HEK293 (cell line): ENCODE measurements at regions not wholly inside any gene's neighbourhood (a gene's known extent, or its start where the extent isn't known, plus 50 kb on each side); places are given as distances from the start of the nearest gene placed in this dataset.

Source experiments
- FEZF1 ChIP-seq: fragments of 450-650 bp; formaldehyde crosslinking; IDR thresholded peaks from 2 replicates; pipeline ENCODE4 v1.5.1; 2016; ENCODE audit warnings: missing biosample characterization, missing genetic modification characterization
- RBAK ChIP-seq: fragments of 450-650 bp; formaldehyde crosslinking; IDR thresholded peaks from 2 replicates; pipeline ENCODE4 v1.5.1; 2016; ENCODE audit warnings: missing biosample characterization, missing genetic modification characterization
- SP2 ChIP-seq: fragments of 450-650 bp; formaldehyde crosslinking; IDR thresholded peaks from 2 replicates; pipeline ENCODE4 v1.5.1; 2016; ENCODE audit warnings: missing biosample characterization, missing genetic modification characterization
- TSHZ1 ChIP-seq: fragments of 450-650 bp; formaldehyde crosslinking; IDR thresholded peaks from 2 replicates; pipeline ENCODE4 v1.5.1; 2016; ENCODE audit warnings: missing biosample characterization, missing genetic modification characterization, borderline replicate concordance
- ZBTB17 ChIP-seq: fragments of 450-650 bp; formaldehyde crosslinking; IDR thresholded peaks from 2 replicates; pipeline ENCODE4 v1.5.1; 2016; ENCODE audit warnings: missing biosample characterization, missing genetic modification characterization
- ZNF10 ChIP-seq: fragments of 450-650 bp; formaldehyde crosslinking; IDR thresholded peaks from 2 replicates; pipeline ENCODE4 v1.5.1; 2017; ENCODE audit warnings: missing biosample characterization, missing genetic modification characterization
- ZNF138 ChIP-seq: fragments of 450-650 bp; formaldehyde crosslinking; IDR thresholded peaks from 2 replicates; pipeline ENCODE4 v1.5.1; 2016; ENCODE audit warnings: missing biosample characterization, missing genetic modification characterization, borderline replicate concordance
- ZNF184 ChIP-seq: fragments of 450-650 bp; IDR thresholded peaks from 2 replicates; pipeline ENCODE4 v1.5.1; 2018; ENCODE audit warnings: missing biosample characterization, mild to moderate bottlenecking, missing genetic modification characterization
- ZNF214 ChIP-seq: fragments of 450-650 bp; formaldehyde crosslinking; IDR thresholded peaks from 2 replicates; pipeline ENCODE4 v1.5.1; 2017; ENCODE audit warnings: missing biosample characterization, mild to moderate bottlenecking, missing genetic modification characterization, borderline replicate concordance
- ZNF274 ChIP-seq, 2 experiments: fragments of 200-500 bp in 1 of 2; fragments of 450-650 bp in 1 of 2; sonication (Bioruptor generic) in 1 of 2; formaldehyde crosslinking in 1 of 2; IDR thresholded peaks; 2 replicates each; pipeline versions ENCODE4 v1.5.1 to v1.6.1; 2014 to 2016; ENCODE audit warnings: borderline replicate concordance in 1 of 2, inconsistent platforms in 1 of 2, low read length in 1 of 2, missing biosample characterization in 1 of 2, missing genetic modification characterization in 1 of 2
- ZNF280D ChIP-seq: fragments of 450-650 bp; formaldehyde crosslinking; IDR thresholded peaks from 2 replicates; pipeline ENCODE4 v1.5.1; 2016; ENCODE audit warnings: missing biosample characterization, missing genetic modification characterization
- ZNF302 ChIP-seq: fragments of 450-650 bp; formaldehyde crosslinking; IDR thresholded peaks from 2 replicates; pipeline ENCODE4 v1.5.1; 2016; ENCODE audit warnings: missing biosample characterization, missing genetic modification characterization, low read depth
- ZNF311 ChIP-seq: fragments of 450-650 bp; formaldehyde crosslinking; IDR thresholded peaks from 2 replicates; pipeline ENCODE4 v1.5.1; 2017; ENCODE audit warnings: missing biosample characterization, missing genetic modification characterization, borderline replicate concordance
- ZNF37A ChIP-seq: fragments of 450-650 bp; IDR thresholded peaks from 2 replicates; pipeline ENCODE4 v1.5.1; 2018; ENCODE audit warnings: missing biosample characterization, missing genetic modification characterization
- ZNF549 ChIP-seq: fragments of 450-650 bp; IDR thresholded peaks from 2 replicates; pipeline ENCODE4 v1.5.1; 2018; ENCODE audit warnings: missing biosample characterization, missing genetic modification characterization, mild to moderate bottlenecking, inconsistent platforms, moderate library complexity
- ZNF555 ChIP-seq: fragments of 450-650 bp; formaldehyde crosslinking; conservative IDR thresholded peaks from 2 replicates; pipeline ENCODE4 v1.5.1; 2017; ENCODE audit warnings: missing biosample characterization, mild to moderate bottlenecking, missing genetic modification characterization, inconsistent platforms
- ZNF558 ChIP-seq: fragments of 450-650 bp; formaldehyde crosslinking; IDR thresholded peaks from 2 replicates; pipeline ENCODE4 v1.5.1; 2016; ENCODE audit warnings: missing biosample characterization, missing genetic modification characterization
- ZNF560 ChIP-seq: fragments of 450-650 bp; formaldehyde crosslinking; IDR thresholded peaks from 2 replicates; pipeline ENCODE4 v1.5.1; 2017; ENCODE audit warnings: missing biosample characterization, missing genetic modification characterization, borderline replicate concordance
- ZNF571 ChIP-seq: fragments of 450-650 bp; formaldehyde crosslinking; IDR thresholded peaks from 2 replicates; pipeline ENCODE4 v1.5.0; 2017; ENCODE audit warnings: missing biosample characterization, missing genetic modification characterization
- ZNF585B ChIP-seq: fragments of 450-650 bp; formaldehyde crosslinking; IDR thresholded peaks from 2 replicates; pipeline ENCODE4 v1.5.1; 2016; ENCODE audit warnings: missing biosample characterization, missing genetic modification characterization
- ZNF664 ChIP-seq: fragments of 450-650 bp; formaldehyde crosslinking; IDR thresholded peaks from 2 replicates; pipeline ENCODE4 v1.5.1; 2016; ENCODE audit warnings: missing biosample characterization, missing genetic modification characterization
- TF ChIP-seq, protein P1 (sequence below): fragments of 450-650 bp; formaldehyde crosslinking; conservative IDR thresholded peaks from 2 replicates; pipeline ENCODE4 v1.5.1; 2016; ENCODE audit warnings: low read depth, missing biosample characterization, missing genetic modification characterization
- TF ChIP-seq, protein P2 (sequence below): fragments of 450-650 bp; formaldehyde crosslinking; IDR thresholded peaks from 2 replicates; pipeline ENCODE4 v1.5.1; 2016; ENCODE audit warnings: missing biosample characterization, missing genetic modification characterization
- TF ChIP-seq, protein P3 (sequence below): fragments of 450-650 bp; formaldehyde crosslinking; IDR thresholded peaks from 2 replicates; pipeline ENCODE4 v1.5.0; 2017; ENCODE audit warnings: missing biosample characterization, missing genetic modification characterization, borderline replicate concordance
- TF ChIP-seq, protein P4 (sequence below): fragments of 450-650 bp; formaldehyde crosslinking; IDR thresholded peaks from 2 replicates; pipeline ENCODE4 v1.5.1; 2017; ENCODE audit warnings: missing biosample characterization, missing genetic modification characterization

DNA sequence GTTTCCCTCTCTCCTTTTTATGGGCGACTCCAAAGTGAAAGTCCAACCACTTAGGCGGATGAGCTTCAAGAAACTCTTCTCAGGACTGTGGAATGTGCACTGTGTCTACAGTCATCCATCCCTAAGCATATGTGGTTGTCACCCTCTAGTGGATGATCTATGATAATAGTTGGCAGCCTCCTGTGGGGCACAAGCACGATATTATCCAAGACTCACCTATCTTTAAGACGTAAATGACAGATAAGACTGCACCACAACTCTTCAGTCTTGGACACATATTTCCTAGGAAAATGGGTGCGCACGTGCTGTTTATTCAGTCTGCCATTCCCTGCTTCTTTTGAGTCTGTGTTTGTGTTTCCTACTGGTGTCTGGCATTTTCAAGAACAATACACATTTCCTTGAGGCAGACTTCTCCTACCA lies 145.5 kb upstream of the CTAGE1 start (continued):
- TF ChIP-seq, protein P1, sequence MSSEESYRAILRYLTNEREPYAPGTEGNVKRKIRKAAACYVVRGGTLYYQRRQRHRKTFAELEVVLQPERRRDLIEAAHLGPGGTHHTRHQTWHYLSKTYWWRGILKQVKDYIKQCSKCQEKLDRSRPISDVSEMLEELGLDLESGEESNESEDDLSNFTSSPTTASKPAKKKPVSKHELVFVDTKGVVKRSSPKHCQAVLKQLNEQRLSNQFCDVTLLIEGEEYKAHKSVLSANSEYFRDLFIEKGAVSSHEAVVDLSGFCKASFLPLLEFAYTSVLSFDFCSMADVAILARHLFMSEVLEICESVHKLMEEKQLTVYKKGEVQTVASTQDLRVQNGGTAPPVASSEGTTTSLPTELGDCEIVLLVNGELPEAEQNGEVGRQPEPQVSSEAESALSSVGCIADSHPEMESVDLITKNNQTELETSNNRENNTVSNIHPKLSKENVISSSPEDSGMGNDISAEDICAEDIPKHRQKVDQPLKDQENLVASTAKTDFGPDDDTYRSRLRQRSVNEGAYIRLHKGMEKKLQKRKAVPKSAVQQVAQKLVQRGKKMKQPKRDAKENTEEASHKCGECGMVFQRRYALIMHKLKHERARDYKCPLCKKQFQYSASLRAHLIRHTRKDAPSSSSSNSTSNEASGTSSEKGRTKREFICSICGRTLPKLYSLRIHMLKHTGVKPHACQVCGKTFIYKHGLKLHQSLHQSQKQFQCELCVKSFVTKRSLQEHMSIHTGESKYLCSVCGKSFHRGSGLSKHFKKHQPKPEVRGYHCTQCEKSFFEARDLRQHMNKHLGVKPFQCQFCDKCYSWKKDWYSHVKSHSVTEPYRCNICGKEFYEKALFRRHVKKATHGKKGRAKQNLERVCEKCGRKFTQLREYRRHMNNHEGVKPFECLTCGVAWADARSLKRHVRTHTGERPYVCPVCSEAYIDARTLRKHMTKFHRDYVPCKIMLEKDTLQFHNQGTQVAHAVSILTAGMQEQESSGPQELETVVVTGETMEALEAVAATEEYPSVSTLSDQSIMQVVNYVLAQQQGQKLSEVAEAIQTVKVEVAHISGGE (tag by site-specific recombination) = no peak
- no peak for TF ChIP-seq ZNF560 (tag by site-specific recombination)
- no peak for TF ChIP-seq ZNF585B (tag by site-specific recombination)
- no peak for TF ChIP-seq ZNF138 (tag by site-specific recombination)
- TF ChIP-seq RBAK (tag by site-specific recombination) = no peak
- TF ChIP-seq ZNF280D (tag by site-specific recombination) = no peak
- no peak for TF ChIP-seq ZNF311 (tag by site-specific recombination)
- TF ChIP-seq, protein P2, sequence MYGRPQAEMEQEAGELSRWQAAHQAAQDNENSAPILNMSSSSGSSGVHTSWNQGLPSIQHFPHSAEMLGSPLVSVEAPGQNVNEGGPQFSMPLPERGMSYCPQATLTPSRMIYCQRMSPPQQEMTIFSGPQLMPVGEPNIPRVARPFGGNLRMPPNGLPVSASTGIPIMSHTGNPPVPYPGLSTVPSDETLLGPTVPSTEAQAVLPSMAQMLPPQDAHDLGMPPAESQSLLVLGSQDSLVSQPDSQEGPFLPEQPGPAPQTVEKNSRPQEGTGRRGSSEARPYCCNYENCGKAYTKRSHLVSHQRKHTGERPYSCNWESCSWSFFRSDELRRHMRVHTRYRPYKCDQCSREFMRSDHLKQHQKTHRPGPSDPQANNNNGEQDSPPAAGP (tag by site-specific recombination) = no peak
- no peak for TF ChIP-seq ZNF214 (tag by site-specific recombination)
- TF ChIP-seq ZNF571 (tag by site-specific recombination) = no peak
- TF ChIP-seq ZNF274 (IDR thresholded peaks at IDR 0.05; ENCODE audit: low read length) = no peak
- TF ChIP-seq ZNF274 (tag by site-specific recombination; IDR thresholded peaks at IDR 0.05; ENCODE audit: borderline replicate concordance) = no peak
- TF ChIP-seq, protein P3, sequence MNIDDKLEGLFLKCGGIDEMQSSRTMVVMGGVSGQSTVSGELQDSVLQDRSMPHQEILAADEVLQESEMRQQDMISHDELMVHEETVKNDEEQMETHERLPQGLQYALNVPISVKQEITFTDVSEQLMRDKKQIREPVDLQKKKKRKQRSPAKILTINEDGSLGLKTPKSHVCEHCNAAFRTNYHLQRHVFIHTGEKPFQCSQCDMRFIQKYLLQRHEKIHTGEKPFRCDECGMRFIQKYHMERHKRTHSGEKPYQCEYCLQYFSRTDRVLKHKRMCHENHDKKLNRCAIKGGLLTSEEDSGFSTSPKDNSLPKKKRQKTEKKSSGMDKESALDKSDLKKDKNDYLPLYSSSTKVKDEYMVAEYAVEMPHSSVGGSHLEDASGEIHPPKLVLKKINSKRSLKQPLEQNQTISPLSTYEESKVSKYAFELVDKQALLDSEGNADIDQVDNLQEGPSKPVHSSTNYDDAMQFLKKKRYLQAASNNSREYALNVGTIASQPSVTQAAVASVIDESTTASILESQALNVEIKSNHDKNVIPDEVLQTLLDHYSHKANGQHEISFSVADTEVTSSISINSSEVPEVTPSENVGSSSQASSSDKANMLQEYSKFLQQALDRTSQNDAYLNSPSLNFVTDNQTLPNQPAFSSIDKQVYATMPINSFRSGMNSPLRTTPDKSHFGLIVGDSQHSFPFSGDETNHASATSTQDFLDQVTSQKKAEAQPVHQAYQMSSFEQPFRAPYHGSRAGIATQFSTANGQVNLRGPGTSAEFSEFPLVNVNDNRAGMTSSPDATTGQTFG (tag by site-specific recombination) = no peak
- no peak for TF ChIP-seq ZNF184
- no peak for TF ChIP-seq ZNF558
- TF ChIP-seq ZNF555 = no peak
- no peak for TF ChIP-seq TSHZ1 (tag by site-specific recombination)
- TF ChIP-seq SP2 (tag by site-specific recombination) = no peak
- no peak for TF ChIP-seq ZNF10 (tag by site-specific recombination)
- no peak for TF ChIP-seq ZNF302 (tag by site-specific recombination)
- no peak for TF ChIP-seq ZNF549 (tag by site-specific recombination)
- no peak for TF ChIP-seq ZNF664 (tag by site-specific recombination)
- TF ChIP-seq ZNF37A (tag by site-specific recombination) = no peak
- no peak for TF ChIP-seq FEZF1 (tag by site-specific recombination)
- TF ChIP-seq, protein P4, sequence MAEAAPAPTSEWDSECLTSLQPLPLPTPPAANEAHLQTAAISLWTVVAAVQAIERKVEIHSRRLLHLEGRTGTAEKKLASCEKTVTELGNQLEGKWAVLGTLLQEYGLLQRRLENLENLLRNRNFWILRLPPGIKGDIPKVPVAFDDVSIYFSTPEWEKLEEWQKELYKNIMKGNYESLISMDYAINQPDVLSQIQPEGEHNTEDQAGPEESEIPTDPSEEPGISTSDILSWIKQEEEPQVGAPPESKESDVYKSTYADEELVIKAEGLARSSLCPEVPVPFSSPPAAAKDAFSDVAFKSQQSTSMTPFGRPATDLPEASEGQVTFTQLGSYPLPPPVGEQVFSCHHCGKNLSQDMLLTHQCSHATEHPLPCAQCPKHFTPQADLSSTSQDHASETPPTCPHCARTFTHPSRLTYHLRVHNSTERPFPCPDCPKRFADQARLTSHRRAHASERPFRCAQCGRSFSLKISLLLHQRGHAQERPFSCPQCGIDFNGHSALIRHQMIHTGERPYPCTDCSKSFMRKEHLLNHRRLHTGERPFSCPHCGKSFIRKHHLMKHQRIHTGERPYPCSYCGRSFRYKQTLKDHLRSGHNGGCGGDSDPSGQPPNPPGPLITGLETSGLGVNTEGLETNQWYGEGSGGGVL (tag by site-specific recombination) = no peak
- peak; percentile 51 for TF ChIP-seq ZBTB17
